Rectal smooth muscle tissue (tissue), 1 donor: ENCODE measurements at regions not wholly inside any gene's neighbourhood (a gene's known extent, or its start where the extent isn't known, plus 50 kb on each side); places are given as distances from the start of the nearest gene placed in this dataset.

ENCODE experiments used
- H3K27ac ChIP-seq: one replicate; pipeline ENCODE4 v1.7.0; 2013; ENCODE audit warnings: low read depth, low read length, inconsistent platforms
- H3K27me3 ChIP-seq: one replicate; pipeline ENCODE4 v1.7.0; 2013; ENCODE audit warnings: low read length; ENCODE audit not compliant: control insufficient read depth, insufficient read depth
- H3K36me3 ChIP-seq: one replicate; pipeline ENCODE4 v1.7.0; 2013; ENCODE audit warnings: low read length; ENCODE audit not compliant: control insufficient read depth, insufficient read depth
- H3K4me1 ChIP-seq: one replicate; pipeline ENCODE4 v1.7.0; 2013; ENCODE audit warnings: low read length; ENCODE audit not compliant: control insufficient read depth, insufficient read depth
- H3K4me3 ChIP-seq: one replicate; pipeline ENCODE4 v1.7.0; 2013; ENCODE audit warnings: low read length
- H3K9ac ChIP-seq: one replicate; pipeline ENCODE4 v1.7.0; 2013; ENCODE audit warnings: low read length

GRCh38 chr19:30911491-30911890 lies 437.7 kb downstream of the TSHZ3 start:
- Histone ChIP-seq H3K4me3 (no peak overlapping the region), H3K27ac (no peak overlapping the region), H3K36me3 (no peaks in the 10 kb centered on the region)

GRCh38 chr19:30910485-30911240 lies 438.6 kb downstream of the TSHZ3 start:
- Histone ChIP-seq H3K36me3 (no peaks in the 10 kb centered on the region), H3K9ac (no peak overlapping the region), H3K4me1 (no peaks in the 10 kb centered on the region), H3K4me3 (no peak overlapping the region), H3K27me3 (no peaks in the 10 kb centered on the region), H3K27ac (no peak overlapping the region)

More at GRCh38 chr19:30911491-30911890, 437.7 kb downstream of the TSHZ3 start:
- Histone ChIP-seq H3K9ac (no peak overlapping the region), H3K27me3 (no peaks in the 10 kb centered on the region), H3K4me1 (no peaks in the 10 kb centered on the region)

GRCh38 chr19:30909216-30909615 lies 440.0 kb downstream of the TSHZ3 start:
- no peak overlapping the region for H3K4me3 ChIP-seq
- no peaks in the 10 kb centered on the region for H3K36me3 ChIP-seq
- H3K4me1 ChIP-seq = no peaks in the 10 kb centered on the region
- no peak overlapping the region for H3K9ac ChIP-seq
- no peak overlapping the region for H3K27ac ChIP-seq
- no peaks in the 10 kb centered on the region for H3K27me3 ChIP-seq

- H3K36me3 ChIP-seq = no peaks in the 10 kb centered on the region
- no peak overlapping the region for H3K9ac ChIP-seq
- H3K27me3 ChIP-seq = no peaks in the 10 kb centered on the region
- no peak overlapping the region for H3K27ac ChIP-seq
- H3K4me3 ChIP-seq = no peak overlapping the region
- no peaks in the 10 kb centered on the region for H3K4me1 ChIP-seq
Measured at GRCh38 chr19:30908262-30908771, 440.9 kb downstream of the TSHZ3 start.

- H3K9ac ChIP-seq = no peak overlapping the region
- H3K27ac ChIP-seq = no peak overlapping the region
- H3K4me1 ChIP-seq = no peaks in the 10 kb centered on the region
- no peaks in the 10 kb centered on the region for H3K27me3 ChIP-seq
- H3K4me3 ChIP-seq = no peak overlapping the region
- no peaks in the 10 kb centered on the region for H3K36me3 ChIP-seq
Measured at GRCh38 chr19:30906871-30907270, 442.4 kb downstream of the TSHZ3 start.

GRCh38 chr19:30900051-30900450 lies 449.2 kb downstream of the TSHZ3 start:
- H3K9ac ChIP-seq = no peak overlapping the region
- H3K4me3 ChIP-seq = no peak overlapping the region
- H3K27ac ChIP-seq = no peak overlapping the region
- H3K36me3 ChIP-seq = no peaks in the 10 kb centered on the region
- H3K27me3 ChIP-seq = no peaks in the 10 kb centered on the region
- H3K4me1 ChIP-seq = no peaks in the 10 kb centered on the region

GRCh38 chr19:30898353-30899103 lies 450.7 kb downstream of the TSHZ3 start:
- H3K4me1 ChIP-seq = no peaks in the 10 kb centered on the region
- no peak overlapping the region for H3K4me3 ChIP-seq
- H3K36me3 ChIP-seq = no peaks in the 10 kb centered on the region
- H3K9ac ChIP-seq = no peak overlapping the region
- H3K27me3 ChIP-seq = no peaks in the 10 kb centered on the region
- no peak overlapping the region for H3K27ac ChIP-seq

- H3K4me1 ChIP-seq = no peaks in the 10 kb centered on the region
- H3K36me3 ChIP-seq = no peaks in the 10 kb centered on the region
- no peak overlapping the region for H3K9ac ChIP-seq
- no peaks in the 10 kb centered on the region for H3K27me3 ChIP-seq
- H3K27ac ChIP-seq = no peak overlapping the region
- no peak overlapping the region for H3K4me3 ChIP-seq
Measured at GRCh38 chr19:30897553-30897952, 451.7 kb downstream of the TSHZ3 start.

GRCh38 chr19:30897034-30897433 lies 452.2 kb downstream of the TSHZ3 start:
- Histone ChIP-seq H3K9ac (no peak overlapping the region), H3K4me1 (no peaks in the 10 kb centered on the region), H3K4me3 (no peak overlapping the region), H3K36me3 (no peaks in the 10 kb centered on the region), H3K27ac (no peak overlapping the region), H3K27me3 (no peaks in the 10 kb centered on the region)

- Histone ChIP-seq H3K4me1 (no peaks in the 10 kb centered on the region), H3K36me3 (no peaks in the 10 kb centered on the region), H3K4me3 (no peak overlapping the region), H3K27me3 (no peaks in the 10 kb centered on the region), H3K9ac (no peak overlapping the region), H3K27ac (no peak overlapping the region)
Measured at GRCh38 chr19:30896554-30896953, 452.7 kb downstream of the TSHZ3 start.

GRCh38 chr19:30895946-30896345 lies 453.3 kb downstream of the TSHZ3 start:
- no peak overlapping the region for H3K27ac ChIP-seq
- H3K4me3 ChIP-seq = no peak overlapping the region
- no peak overlapping the region for H3K9ac ChIP-seq
- H3K4me1 ChIP-seq = no peaks in the 10 kb centered on the region
- no peaks in the 10 kb centered on the region for H3K27me3 ChIP-seq
- H3K36me3 ChIP-seq = no peaks in the 10 kb centered on the region

- Histone ChIP-seq H3K9ac (no peak overlapping the region), H3K4me3 (no peak overlapping the region), H3K27me3 (no peaks in the 10 kb centered on the region), H3K27ac (no peak overlapping the region), H3K36me3 (no peaks in the 10 kb centered on the region), H3K4me1 (no peaks in the 10 kb centered on the region)
Measured at GRCh38 chr19:30891051-30891450, 458.2 kb downstream of the TSHZ3 start.
